GM23248 (cell line): ENCODE measurements at regions not wholly inside any gene's neighbourhood (a gene's known extent, or its start where the extent isn't known, plus 50 kb on each side); places are given as distances from the start of the nearest gene placed in this dataset.

Source experiments
- DNase-seq: peaks from one replicate; pipeline ENCODE4 v3.0.0-alpha.2; 2015
- H2AFZ ChIP-seq: fragments of 200-600 bp; sonication (generic); 2 replicates; pipeline ENCODE4 v1.6.1; 2016; ENCODE audit warnings: antibody characterized with exemption
- H3F3A ChIP-seq: fragments of 200-600 bp; sonication (generic); 2 replicates; pipeline ENCODE4 v1.6.1; 2016; ENCODE audit warnings: mild to moderate bottlenecking, antibody characterized with exemption, mixed run types; ENCODE audit not compliant: insufficient read depth
- H3K27ac ChIP-seq: fragments of 200-600 bp; sonication (generic); 2 replicates; pipeline ENCODE4 v1.5.1; 2016; ENCODE audit warnings: mild to moderate bottlenecking
- H3K27me3 ChIP-seq: fragments of 200-600 bp; sonication (generic); replicated peaks from 2 replicates; pipeline ENCODE4 v1.6.1; 2016; ENCODE audit warnings: mild to moderate bottlenecking; ENCODE audit not compliant: insufficient read depth
- H3K36me3 ChIP-seq: fragments of 200-600 bp; sonication (generic); 2 replicates; pipeline ENCODE4 v1.6.1; 2016; ENCODE audit warnings: low read depth, mild to moderate bottlenecking
- H3K4me1 ChIP-seq: fragments of 200-600 bp; sonication (generic); 2 replicates; pipeline ENCODE4 v1.6.1; 2016; ENCODE audit warnings: mild to moderate bottlenecking; ENCODE audit not compliant: insufficient read depth
- H3K4me2 ChIP-seq: fragments of 200-600 bp; sonication (generic); one replicate; pipeline ENCODE4 v1.6.1; 2016; ENCODE audit warnings: mild to moderate bottlenecking; ENCODE audit not compliant: unreplicated experiment
- H3K4me3 ChIP-seq: fragments of 200-600 bp; sonication (generic); 2 replicates; pipeline ENCODE4 v1.5.1; 2016; ENCODE audit warnings: mild to moderate bottlenecking
- H3K79me2 ChIP-seq: fragments of 200-600 bp; sonication (generic); 2 replicates; pipeline ENCODE4 v1.6.1; 2016; ENCODE audit warnings: mild to moderate bottlenecking; ENCODE audit not compliant: insufficient read depth
- H3K9ac ChIP-seq: fragments of 200-600 bp; sonication (generic); 2 replicates; pipeline ENCODE4 v1.6.1; 2016; ENCODE audit warnings: mild to moderate bottlenecking
- H3K9me2 ChIP-seq: fragments of 200-600 bp; sonication (generic); 2 replicates; pipeline ENCODE4 v1.6.1; 2016; ENCODE audit warnings: mixed run types, mild to moderate bottlenecking, moderate library complexity; ENCODE audit not compliant: insufficient read depth
- H3K9me3 ChIP-seq: fragments of 200-600 bp; sonication (generic); one replicate; pipeline ENCODE4 v1.6.1; 2017; ENCODE audit warnings: low read depth
- H4K20me1 ChIP-seq: fragments of 200-600 bp; sonication (generic); 2 replicates; pipeline ENCODE4 v1.6.0; 2016; ENCODE audit not compliant: insufficient read depth
- EZH2 ChIP-seq: fragments of 200-600 bp; sonication (generic); IDR thresholded peaks from 2 replicates; pipeline ENCODE4 v1.6.1; 2018; ENCODE audit warnings: antibody characterized with exemption, mild to moderate bottlenecking; ENCODE audit not compliant: insufficient read depth, poor library complexity, severe bottlenecking
- EZH2phosphoT487 ChIP-seq: fragments of 200-600 bp; sonication (generic); IDR thresholded peaks from 2 replicates; pipeline ENCODE4 v1.6.1; 2018; ENCODE audit warnings: antibody characterized with exemption, moderate library complexity, mild to moderate bottlenecking, low read depth; ENCODE audit not compliant: insufficient read depth
- WGBS, 2 experiments: methylation state at CpG; one replicate each; pipeline ENCODE4 v1.1.6; 2015 to 2017; ENCODE audit warnings: low lambda C conversion rate in 2 of 2, low coverage in 1 of 2; ENCODE audit errors: missing lambda C conversion rate in 2 of 2; 5-methylcytosine and 5-hydroxymethylcytosine counted together
- in situ Hi-C: fragments of 300-500 bp; cut with MboI; formaldehyde crosslinking; loops from 2 replicates; pipeline ENCODE4 v1.15.0; 2020

- H3K4me2 ChIP-seq, result no peak overlapping the region
- in situ Hi-C loops, result no loop called here
- H3F3A ChIP-seq, result peaks cover 24% of the 10 kb centered on the region
- no peaks in the 10 kb centered on the region for H3K27me3 ChIP-seq
- no peak overlapping the region for H2AFZ ChIP-seq
- no peak overlapping the region for H3K9ac ChIP-seq
- H3K9me2 ChIP-seq, result no peaks in the 10 kb centered on the region
- TF ChIP-seq EZH2phosphoT487 (no peak), EZH2 (no peak)
- peaks cover 30% of the 10 kb centered on the region for H3K4me1 ChIP-seq
- 0 out of 2 replicates have a peak overlapping the region, but pooled peaks have one; percentile 78 for H3K27ac ChIP-seq
- H3K9me3 ChIP-seq, result no peaks in the 10 kb centered on the region
- H4K20me1 ChIP-seq, result no peaks in the 10 kb centered on the region
- H3K4me3 ChIP-seq, result no peak overlapping the region
- DNase-seq, result no peak
- 92 to 93% methylated on average over 10 of the region's 10 CpGs for WGBS, 2 experiments
- peaks cover 6% of the 10 kb centered on the region; the same call in 1 of the 2 replicates for H3K36me3 ChIP-seq
- peaks cover 98% of the 10 kb centered on the region for H3K79me2 ChIP-seq
Measured at GRCh38 chr19:46943150-46943946, 76.3 kb upstream of the NPAS1 start.

DNA sequence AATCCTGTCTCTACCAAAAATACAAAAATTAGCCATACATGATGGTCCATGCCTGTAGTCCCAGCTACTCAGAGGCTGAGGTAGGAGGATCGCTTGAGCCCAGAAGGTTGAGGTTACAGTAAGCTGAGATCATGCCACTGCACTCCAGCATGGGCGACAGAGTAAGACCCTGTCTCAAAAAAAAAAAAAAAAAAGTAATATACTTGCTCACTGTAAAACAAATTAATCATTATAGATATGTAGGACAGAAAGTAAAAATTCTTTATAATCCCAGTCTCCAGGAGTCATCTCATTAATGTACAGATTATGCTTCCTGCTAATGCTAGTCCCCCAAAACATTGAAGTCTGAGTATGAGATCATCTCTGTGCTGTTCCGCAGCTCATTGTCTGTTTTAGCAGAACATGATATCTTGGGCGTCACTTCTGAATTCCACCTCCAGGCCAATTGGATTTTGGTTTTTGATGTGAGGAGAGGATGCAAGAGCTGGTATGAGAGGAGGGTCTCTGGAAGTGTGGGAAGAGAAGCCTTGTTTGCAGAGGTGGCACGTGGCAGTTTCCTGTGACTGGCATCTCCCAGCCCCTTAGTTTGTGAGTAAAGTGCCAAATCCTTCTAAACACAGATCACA, 75.4 kb upstream of the NPAS1 start:
- peak overlapping the region; percentile 78 for H3K27ac ChIP-seq
- no peaks in the 10 kb centered on the region for H4K20me1 ChIP-seq
- H3K79me2 ChIP-seq, result peaks cover 98% of the 10 kb centered on the region
- H3K36me3 ChIP-seq, result peaks cover 6% of the 10 kb centered on the region; the same call in 1 of the 2 replicates
- no peaks in the 10 kb centered on the region for H3K27me3 ChIP-seq
- peak overlapping the region; percentile 63 for H3K9ac ChIP-seq
- in situ Hi-C loops, result no loop called here
- H3K4me3 ChIP-seq, result no peak overlapping the region
- peaks cover 24% of the 10 kb centered on the region for H3F3A ChIP-seq
- DNase-seq, result no peak
- no peaks in the 10 kb centered on the region for H3K9me3 ChIP-seq
- TF ChIP-seq EZH2, result no peak
- no peak for TF ChIP-seq EZH2phosphoT487
- H3K4me1 ChIP-seq, result peaks cover 30% of the 10 kb centered on the region
- H2AFZ ChIP-seq, result no peak overlapping the region
- H3K4me2 ChIP-seq, result peak overlapping the region; percentile 29
- no peaks in the 10 kb centered on the region for H3K9me2 ChIP-seq
- 74 to 75% methylated on average over 5 of the region's 5 CpGs for WGBS, 2 experiments

- Histone ChIP-seq H3K4me1 (peaks cover 30% of the 10 kb centered on the region), H3K79me2 (peaks cover 98% of the 10 kb centered on the region), H3K9me2 (no peaks in the 10 kb centered on the region), H2AFZ (no peak overlapping the region), H3K9ac (peak overlapping the region; percentile 63), H3F3A (peaks cover 24% of the 10 kb centered on the region), H3K27ac (peak overlapping the region; percentile 78), H4K20me1 (no peaks in the 10 kb centered on the region), H3K27me3 (no peaks in the 10 kb centered on the region), H3K36me3 (peaks cover under 1% of the 10 kb centered on the region; the same call in 1 of the 2 replicates), H3K4me3 (peak overlapping the region; percentile 11; the same call in 1 of the 2 replicates), H3K9me3 (no peaks in the 10 kb centered on the region), H3K4me2 (peak overlapping the region; percentile 29)
- WGBS, 2 experiments, result 5 to 11% methylated on average over 7 of the region's 7 CpGs
- in situ Hi-C loops, result no loop called here
- no peak for TF ChIP-seq EZH2
- no peak for TF ChIP-seq EZH2phosphoT487
- peak; percentile 72 for DNase-seq
Measured at GRCh38 chr19:46944918-46945628, 74.6 kb upstream of the NPAS1 start.
